ENCODE measurements at regions not wholly inside any gene's neighbourhood (a gene's known extent, or its start where the extent isn't known, plus 50 kb on each side); places are given as distances from the start of the nearest gene placed in this dataset.
"Not testable (repeated sequence)": the region's sequence is repeated elsewhere in the genome, so short reads cannot be mapped to it uniquely, and the experiment has no call there.

GRCh38 chrX:138254001-138254400 lies 457.5 kb downstream of the FGF13 start:
- no peak overlapping the region for H3K4me3 ChIP-seq (ENCODE audit: low read depth, low read length)
- TF ChIP-seq CTCF (IDR thresholded peaks at IDR 0.05; ENCODE audit: borderline replicate concordance, insufficient read depth, low read depth, low read length): no peak

GRCh38 chrX:138255373-138255772 lies 456.1 kb downstream of the FGF13 start:
- no peak for TF ChIP-seq CTCF (IDR thresholded peaks at IDR 0.05; ENCODE audit: borderline replicate concordance, insufficient read depth, low read depth, low read length)
- H3K4me3 ChIP-seq (ENCODE audit: low read depth, low read length): no peak overlapping the region

- not testable (repeated sequence) for H3K4me3 ChIP-seq (ENCODE audit: low read depth, low read length)
Measured at GRCh38 chrX:138264095-138264494, 447.4 kb downstream of the FGF13 start.

- H3K4me3 ChIP-seq (ENCODE audit: low read depth, low read length): no peak overlapping the region
- TF ChIP-seq CTCF (IDR thresholded peaks at IDR 0.05; ENCODE audit: borderline replicate concordance, insufficient read depth, low read depth, low read length): no peak
Measured at GRCh38 chrX:138270931-138271330, 440.6 kb downstream of the FGF13 start.

GRCh38 chrX:138282598-138283150 lies 428.8 kb downstream of the FGF13 start:
- not testable (repeated sequence) for H3K4me3 ChIP-seq (ENCODE audit: low read depth, low read length)

- H3K4me3 ChIP-seq (ENCODE audit: low read depth, low read length): no peak overlapping the region
- no peak for TF ChIP-seq CTCF (IDR thresholded peaks at IDR 0.05; ENCODE audit: borderline replicate concordance, insufficient read depth, low read depth, low read length)
Measured at GRCh38 chrX:138287205-138287877, 424.2 kb downstream of the FGF13 start.

GRCh38 chrX:138294951-138295350 lies 416.6 kb downstream of the FGF13 start:
- H3K4me3 ChIP-seq (ENCODE audit: low read depth, low read length): no peak overlapping the region
- TF ChIP-seq CTCF (IDR thresholded peaks at IDR 0.05; ENCODE audit: borderline replicate concordance, insufficient read depth, low read depth, low read length): no peak

- H3K4me3 ChIP-seq (ENCODE audit: low read depth, low read length): no peak overlapping the region
- TF ChIP-seq CTCF (IDR thresholded peaks at IDR 0.05; ENCODE audit: borderline replicate concordance, insufficient read depth, low read depth, low read length): no peak
Measured at GRCh38 chrX:138298268-138298667, 413.2 kb downstream of the FGF13 start.
